Ecto neural progenitor cell (in vitro differentiated cells): ENCODE measurements at regions not wholly inside any gene's neighbourhood (a gene's known extent, or its start where the extent isn't known, plus 50 kb on each side); places are given as distances from the start of the nearest gene placed in this dataset.
"Not testable (repeated sequence)": the region's sequence is repeated elsewhere in the genome, so short reads cannot be mapped to it uniquely, and the experiment has no call there.

Experiments used
- DNase-seq: peaks from one replicate; pipeline ENCODE4 v3.0.0-alpha.2; 2018; ENCODE audit warnings: low spot score

DNA sequence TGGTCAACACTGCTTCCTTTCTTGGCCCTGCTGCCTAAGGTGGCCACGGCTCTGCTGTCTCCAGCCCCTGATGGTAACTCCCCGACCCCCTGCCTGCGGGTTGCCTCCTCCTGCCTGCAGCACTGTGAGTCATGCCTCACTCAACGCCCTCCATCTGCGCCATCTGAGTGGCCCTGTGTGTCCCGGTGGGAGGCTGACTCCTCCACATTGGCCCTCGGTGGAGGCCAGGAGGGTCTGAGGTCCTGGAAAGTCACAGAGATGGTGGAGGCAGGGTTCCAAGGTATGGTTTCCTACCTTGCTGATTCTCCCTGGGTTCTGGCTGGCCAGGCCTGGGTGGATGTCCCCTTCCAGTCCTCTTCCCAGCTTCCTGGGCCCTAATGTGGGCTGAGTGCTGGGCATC lies 64.5 kb upstream of the ADAMTS2 start:
- no peak for DNase-seq

GRCh38 chr5:179408611-179409010 lies 63.4 kb upstream of the ADAMTS2 start:
- no peak for DNase-seq

GRCh38 chr5:179407191-179408175 lies 62.2 kb upstream of the ADAMTS2 start:
- DNase-seq: no peak

GRCh38 chr5:179406031-179406961 lies 61.0 kb upstream of the ADAMTS2 start:
- DNase-seq: no peak

GRCh38 chr5:179405426-179406030 lies 60.3 kb upstream of the ADAMTS2 start:
- no peak for DNase-seq

DNA sequence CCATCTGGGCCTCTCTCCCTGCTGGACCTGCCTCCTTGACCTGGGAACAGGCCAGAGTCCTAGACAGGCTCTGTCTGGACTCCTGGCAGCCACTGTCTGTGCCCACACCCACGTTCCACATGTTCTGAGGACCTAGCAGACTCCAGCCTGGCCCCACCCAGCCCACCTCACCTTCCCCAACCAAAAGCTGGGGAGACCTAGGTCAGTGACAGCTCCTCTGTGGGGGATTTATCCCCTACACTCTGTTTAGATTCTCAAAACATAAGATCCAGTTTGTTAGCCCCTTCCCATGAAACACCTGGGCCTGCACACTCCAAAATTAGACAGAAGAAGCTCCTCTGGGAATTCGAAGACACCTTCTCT lies 59.8 kb upstream of the ADAMTS2 start:
- no peak for DNase-seq

- no peak for DNase-seq
Observed at GRCh38 chr5:179404321-179405053, 59.2 kb upstream of the ADAMTS2 start.

DNA sequence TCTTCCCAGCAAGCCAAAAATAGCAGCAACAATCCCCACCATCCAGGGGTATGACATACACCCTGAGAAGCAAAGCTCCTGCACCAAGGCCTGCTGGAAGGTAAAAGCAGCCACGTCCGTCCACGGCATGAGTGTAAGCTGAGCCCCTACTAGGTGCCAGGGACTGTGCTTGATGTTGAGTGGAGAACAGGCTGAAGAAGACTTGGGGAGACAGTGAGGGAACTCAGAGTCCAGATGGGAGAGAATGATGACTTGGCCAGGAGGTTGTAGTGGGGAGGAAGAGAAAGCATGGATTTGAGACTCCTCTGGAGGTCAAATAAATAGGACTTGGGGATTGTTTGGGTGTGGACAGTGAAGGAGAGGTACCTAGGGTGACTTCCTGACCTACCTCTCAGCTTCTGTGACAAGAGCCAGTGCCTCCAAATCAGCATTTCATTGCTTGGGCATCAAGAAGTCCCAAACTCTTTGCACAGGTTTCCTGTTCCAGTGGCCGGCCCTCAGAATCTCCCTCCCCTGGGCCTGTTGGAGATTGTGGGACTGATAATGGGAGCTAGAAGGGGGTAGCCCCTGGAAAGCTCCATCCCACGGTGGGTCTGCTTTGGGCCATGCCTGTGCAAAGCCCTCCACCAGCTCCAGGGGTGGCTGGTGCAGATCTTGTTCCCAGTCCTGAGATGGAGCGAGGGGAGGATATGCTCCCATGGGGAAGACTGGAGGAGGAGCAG lies 58.3 kb upstream of the ADAMTS2 start:
- DNase-seq: no peak

- DNase-seq: not testable (repeated sequence)
Observed at GRCh38 chr5:179400435-179400834, 55.2 kb upstream of the ADAMTS2 start.

GRCh38 chr5:179400020-179400419 lies 54.8 kb upstream of the ADAMTS2 start:
- DNase-seq: no peak

GRCh38 chr5:179399327-179399726 lies 54.1 kb upstream of the ADAMTS2 start:
- not testable (repeated sequence) for DNase-seq

GRCh38 chr5:179397516-179397915 lies 52.3 kb upstream of the ADAMTS2 start:
- no peak for DNase-seq
